CD4-positive, alpha-beta T cell treated with Interleukin-2 at 100 ng/mL for 4 hours (primary cell): ENCODE measurements at regions not wholly inside any gene's neighbourhood (a gene's known extent, or its start where the extent isn't known, plus 50 kb on each side); places are given as distances from the start of the nearest gene placed in this dataset.
"Not testable (repeated sequence)": the region's sequence is repeated elsewhere in the genome, so short reads cannot be mapped to it uniquely, and the experiment has no call there.

Experiments
- DNase-seq: peaks from one replicate; pipeline ENCODE4 v3.0.0-alpha.2; 2020; ENCODE audit warnings: low spot score

GRCh38 chr1:164440232-164440631 lies 118.8 kb upstream of the PBX1 start:
- DNase-seq, result no peak

GRCh38 chr1:164443166-164443565 lies 115.8 kb upstream of the PBX1 start:
- DNase-seq, result no peak

GRCh38 chr1:164443836-164444235 lies 115.1 kb upstream of the PBX1 start:
- DNase-seq, result no peak

- DNase-seq, result no peak
Observed at GRCh38 chr1:164446020-164446419, 113.0 kb upstream of the PBX1 start.

GRCh38 chr1:164452549-164452948 lies 106.4 kb upstream of the PBX1 start:
- DNase-seq, result no peak

- no peak for DNase-seq
Observed at GRCh38 chr1:164456272-164456671, 102.7 kb upstream of the PBX1 start.

- not testable (repeated sequence) for DNase-seq
Observed at GRCh38 chr1:164459176-164459575, 99.8 kb upstream of the PBX1 start.

- DNase-seq, result no peak
Observed at GRCh38 chr1:164466001-164466421, 93.0 kb upstream of the PBX1 start.

- DNase-seq, result no peak
Observed at GRCh38 chr1:164466429-164466828, 92.6 kb upstream of the PBX1 start.

- no peak for DNase-seq
Observed at GRCh38 chr1:164470996-164471395, 88.0 kb upstream of the PBX1 start.

GRCh38 chr1:164472841-164473240 lies 86.1 kb upstream of the PBX1 start:
- no peak for DNase-seq

- no peak for DNase-seq
Observed at GRCh38 chr1:164473544-164473943, 85.4 kb upstream of the PBX1 start.

GRCh38 chr1:164475834-164476233 lies 83.2 kb upstream of the PBX1 start:
- DNase-seq, result no peak

- DNase-seq, result no peak
Observed at GRCh38 chr1:164477343-164477742, 81.6 kb upstream of the PBX1 start.

GRCh38 chr1:164479242-164479641 lies 79.7 kb upstream of the PBX1 start:
- no peak for DNase-seq

- no peak for DNase-seq
Observed at GRCh38 chr1:164480285-164480907, 78.6 kb upstream of the PBX1 start.

GRCh38 chr1:164495905-164496304 lies 63.1 kb upstream of the PBX1 start:
- DNase-seq, result no peak

GRCh38 chr1:164498792-164499191 lies 60.2 kb upstream of the PBX1 start:
- no peak for DNase-seq

- no peak for DNase-seq
Observed at GRCh38 chr1:164504749-164505148, 54.2 kb upstream of the PBX1 start.
